B cell (primary cell): ENCODE measurements at regions not wholly inside any gene's neighbourhood (a gene's known extent, or its start where the extent isn't known, plus 50 kb on each side); places are given as distances from the start of the nearest gene placed in this dataset.

ENCODE experiments used
- ATAC-seq: fragments of 200-7000 bp; cut with Tn5 transposase; one replicate; pipeline ENCODE4 v1.10.0; 2021; ENCODE audit warnings: low read depth, mild to moderate bottlenecking, moderate number of reproducible peaks, moderate library complexity
- CTCF ChIA-PET: fragments of 350-600 bp; sonication (Branson Sonifier 250); formaldehyde crosslinking; loops from one replicate; lab custom pipeline; 2021; ENCODE audit warnings: antibody characterized with exemption, inconsistent platforms; lab: Charles Lee
- POLR2A ChIA-PET: fragments of 350-600 bp; sonication (Branson Sonifier 250); formaldehyde crosslinking; loops from one replicate; lab custom pipeline; 2021; ENCODE audit warnings: antibody characterized with exemption; lab: Charles Lee
- DNase-seq: peaks from one replicate; pipeline ENCODE4 v3.0.0; 2013
- H2AFZ ChIP-seq: 2 replicates; pipeline ENCODE4 v1.6.1; 2012; ENCODE audit warnings: mild to moderate bottlenecking, low read depth, low read length; ENCODE audit not compliant: insufficient read depth, poor library complexity, severe bottlenecking
- H3K27ac ChIP-seq, 2 donors: 1 replicate in 1 of 2; 2 replicates in 1 of 2; pipeline ENCODE4 v1.5.1; 2012 to 2013; ENCODE audit warnings: low read length in 2 of 2, mild to moderate bottlenecking in 2 of 2, moderate library complexity in 1 of 2
- H3K27me3 ChIP-seq, 4 experiments: fragments of 200-600 bp in 1 of 4; sonication (generic) in 1 of 4; replicated peaks in 1 of 4; 1 replicate in 2 of 4; 2 replicates in 2 of 4; pipeline versions ENCODE4 v1.6.1 to v1.7.0; 2013 to 2016; ENCODE audit warnings: low read length in 3 of 4, mild to moderate bottlenecking in 2 of 4, mixed read lengths in 1 of 4, moderate library complexity in 1 of 4; ENCODE audit not compliant: insufficient read depth in 4 of 4, control insufficient read depth in 3 of 4; ENCODE audit errors: control extremely low read depth in 1 of 4
- H3K36me3 ChIP-seq, 2 experiments: replicated peaks in 1 of 2; 1 replicate in 1 of 2; 2 replicates in 1 of 2; pipeline versions ENCODE4 v1.6.1 to v1.7.1; 2013; ENCODE audit warnings: low read length in 1 of 2; ENCODE audit not compliant: insufficient read depth in 2 of 2, control insufficient read depth in 1 of 2; ENCODE audit errors: control extremely low read depth in 1 of 2, extremely low read depth in 1 of 2
- H3K4me1 ChIP-seq, 2 donors: fragments of 200-600 bp in 1 of 2; sonication (generic) in 1 of 2; 1 replicate in 1 of 2; 2 replicates in 1 of 2; pipeline versions ENCODE4 v1.5.1 to v1.6.1; 2013 to 2017; ENCODE audit warnings: low read length in 2 of 2; ENCODE audit not compliant: control insufficient read depth in 2 of 2, insufficient read depth in 2 of 2
- H3K4me2 ChIP-seq: replicated peaks from 2 replicates; pipeline ENCODE3; 2012; ENCODE audit warnings: mild to moderate bottlenecking, low read depth, low read length; ENCODE audit not compliant: poor library complexity, severe bottlenecking
- H3K4me3 ChIP-seq, 5 experiments: fragments of 200-600 bp in 1 of 5; sonication (generic) in 1 of 5; 1 replicate in 3 of 5; 2 replicates in 2 of 5; pipeline versions ENCODE4 v1.5.1 to v1.7.0; 2011 to 2016; ENCODE audit warnings: low read length in 4 of 5, mild to moderate bottlenecking in 4 of 5, low read depth in 2 of 5, control low read depth in 1 of 5, moderate library complexity in 1 of 5; ENCODE audit not compliant: insufficient read depth in 1 of 5; ENCODE audit errors: control extremely low read depth in 1 of 5, extremely low read depth in 1 of 5
- H3K79me2 ChIP-seq: fragments of 200-600 bp; sonication (generic); one replicate; pipeline ENCODE4 v1.6.0; 2016; ENCODE audit warnings: low read length; ENCODE audit not compliant: control insufficient read depth, insufficient read depth
- H3K9ac ChIP-seq: fragments of 200-600 bp; sonication (generic); 2 replicates; pipeline ENCODE4 v1.6.1; 2017; ENCODE audit warnings: mild to moderate bottlenecking, low read length, moderate library complexity
- H3K9me3 ChIP-seq, 3 donors: one replicate each; pipeline versions ENCODE4 v1.6.1 to v1.7.1; 2013; ENCODE audit warnings: low read length in 2 of 3; ENCODE audit not compliant: control insufficient read depth in 2 of 3, insufficient read depth in 1 of 3; ENCODE audit errors: control extremely low read depth in 1 of 3
- H4K20me1 ChIP-seq: 2 replicates; pipeline ENCODE4 v1.6.0; 2012; ENCODE audit warnings: mild to moderate bottlenecking, low read length; ENCODE audit not compliant: insufficient read depth, control insufficient read depth, poor library complexity, severe bottlenecking
- H3K27ac Mint-ChIP-seq: one replicate; pipeline ENCODE4 v1.8.0; 2021; ENCODE audit warnings: mixed read lengths
- H3K27me3 Mint-ChIP-seq: one replicate; pipeline ENCODE4 v1.8.0; 2021; ENCODE audit warnings: mixed read lengths
- H3K4me1 Mint-ChIP-seq: one replicate; pipeline ENCODE4 v1.8.0; 2021; ENCODE audit warnings: mixed read lengths
- H3K4me3 Mint-ChIP-seq: one replicate; pipeline ENCODE4 v1.8.0; 2021; ENCODE audit warnings: mixed read lengths
- H3K9me3 Mint-ChIP-seq: one replicate; pipeline ENCODE4 v1.8.0; 2022; ENCODE audit warnings: mixed read lengths; ENCODE audit not compliant: insufficient read depth
- CTCF ChIP-seq: fragments of 200-600 bp; IDR thresholded peaks from one replicate; pipeline ENCODE4 v1.8.0; 2022; ENCODE audit warnings: antibody characterized with exemption, mild to moderate bottlenecking
- EZH2 ChIP-seq: IDR thresholded peaks from 2 replicates; pipeline ENCODE4 v1.6.1; 2012; ENCODE audit warnings: borderline replicate concordance, low read depth, mild to moderate bottlenecking, moderate library complexity, low read length; ENCODE audit not compliant: insufficient read depth, poor library complexity, severe bottlenecking
- WGBS: methylation state at CpG from one replicate; pipeline ENCODE4 v1.1.5; 2013; ENCODE audit warnings: missing lambda C conversion rate; ENCODE audit not compliant: insufficient coverage; 5-methylcytosine and 5-hydroxymethylcytosine counted together
- intact Hi-C: fragments of 100-400 bp; cut with micrococcal nuclease; formaldehyde crosslinking; loops from one replicate; pipeline ENCODE4 v1.10.0; 2022

- ChIA-PET CTCF (no interaction called here), POLR2A (no interaction called here)
- no peak overlapping the region for H3K9ac ChIP-seq
- no peak for TF ChIP-seq CTCF
- no peak overlapping the region for H3K4me3 ChIP-seq
- H3K4me1 ChIP-seq, result no peaks in the 10 kb centered on the region
- H3K4me3 Mint-ChIP-seq, result no peak overlapping the region
- no peaks in the 10 kb centered on the region for H3K27me3 Mint-ChIP-seq
- ATAC-seq (no peak), DNase-seq (no peak)
- H3K27me3 ChIP-seq, result no peaks in the 10 kb centered on the region
- no peaks in the 10 kb centered on the region for H3K9me3 ChIP-seq
- H3K27ac ChIP-seq, result no peak overlapping the region
- no peak overlapping the region for H3K27ac Mint-ChIP-seq
- intact Hi-C loops, result no loop called here
- no peak overlapping the region for H2AFZ ChIP-seq
- H3K36me3 ChIP-seq, result no peaks in the 10 kb centered on the region
- WGBS, result no CpG with 5 or more reads among the region's 1 CpG
- H3K4me2 ChIP-seq, result no peak overlapping the region
- H3K9me3 Mint-ChIP-seq, result no peaks in the 10 kb centered on the region
- H3K4me1 Mint-ChIP-seq, result no peaks in the 10 kb centered on the region
- H3K79me2 ChIP-seq, result no peaks in the 10 kb centered on the region
- H4K20me1 ChIP-seq, result no peaks in the 10 kb centered on the region
Observed at GRCh38 chr13:71260246-71260645, 606.8 kb downstream of the DACH1 start.

- WGBS, result no CpG with 5 or more reads among the region's 1 CpG
- Mint-ChIP-seq H3K27me3 (no peaks in the 10 kb centered on the region), H3K4me1 (no peaks in the 10 kb centered on the region), H3K9me3 (no peaks in the 10 kb centered on the region), H3K27ac (no peak overlapping the region), H3K4me3 (no peak overlapping the region)
- ATAC-seq (no peak), DNase-seq (no peak)
- POLR2A ChIA-PET, result no interaction called here
- Histone ChIP-seq H3K27ac (no peak overlapping the region), H3K9me3 (no peaks in the 10 kb centered on the region), H3K4me2 (no peak overlapping the region), H4K20me1 (no peaks in the 10 kb centered on the region), H3K9ac (no peak overlapping the region), H2AFZ (no peak overlapping the region), H3K27me3 (no peaks in the 10 kb centered on the region), H3K4me3 (no peak overlapping the region), H3K79me2 (no peaks in the 10 kb centered on the region), H3K36me3 (no peaks in the 10 kb centered on the region), H3K4me1 (no peaks in the 10 kb centered on the region)
- TF ChIP-seq EZH2, result no peak
- no peak for TF ChIP-seq CTCF
- intact Hi-C loops, result no loop called here
- CTCF ChIA-PET, result no interaction called here
Observed at GRCh38 chr13:71255633-71256032, 611.4 kb downstream of the DACH1 start.
